ENCODE measurements at regions not wholly inside any gene's neighbourhood (a gene's known extent, or its start where the extent isn't known, plus 50 kb on each side); places are given as distances from the start of the nearest gene placed in this dataset.

DNA sequence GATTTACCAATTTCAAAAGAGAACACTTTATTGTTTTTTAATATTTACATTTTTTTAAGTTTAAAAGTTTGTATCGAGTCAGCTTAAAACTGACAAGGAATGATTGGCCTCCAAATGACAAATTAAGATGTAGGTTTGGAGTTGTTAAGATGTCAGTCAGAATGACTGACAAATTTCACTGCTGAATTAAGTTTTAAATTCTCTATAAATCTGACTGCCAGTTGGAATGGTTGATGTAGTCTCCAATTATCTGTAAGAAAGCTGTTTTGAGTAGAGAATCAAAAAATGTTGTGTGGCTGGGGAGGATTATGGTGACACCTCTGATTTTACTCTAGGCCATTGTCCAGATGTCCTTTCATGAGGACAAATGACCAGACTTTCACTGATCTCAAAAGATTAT lies 165.3 kb upstream of the CDH20 start:
- H3K36me3 ChIP-seq: no peaks in the 10 kb centered on the region
- no peaks in the 10 kb centered on the region for H3K27me3 ChIP-seq
- TF ChIP-seq, protein P1, sequence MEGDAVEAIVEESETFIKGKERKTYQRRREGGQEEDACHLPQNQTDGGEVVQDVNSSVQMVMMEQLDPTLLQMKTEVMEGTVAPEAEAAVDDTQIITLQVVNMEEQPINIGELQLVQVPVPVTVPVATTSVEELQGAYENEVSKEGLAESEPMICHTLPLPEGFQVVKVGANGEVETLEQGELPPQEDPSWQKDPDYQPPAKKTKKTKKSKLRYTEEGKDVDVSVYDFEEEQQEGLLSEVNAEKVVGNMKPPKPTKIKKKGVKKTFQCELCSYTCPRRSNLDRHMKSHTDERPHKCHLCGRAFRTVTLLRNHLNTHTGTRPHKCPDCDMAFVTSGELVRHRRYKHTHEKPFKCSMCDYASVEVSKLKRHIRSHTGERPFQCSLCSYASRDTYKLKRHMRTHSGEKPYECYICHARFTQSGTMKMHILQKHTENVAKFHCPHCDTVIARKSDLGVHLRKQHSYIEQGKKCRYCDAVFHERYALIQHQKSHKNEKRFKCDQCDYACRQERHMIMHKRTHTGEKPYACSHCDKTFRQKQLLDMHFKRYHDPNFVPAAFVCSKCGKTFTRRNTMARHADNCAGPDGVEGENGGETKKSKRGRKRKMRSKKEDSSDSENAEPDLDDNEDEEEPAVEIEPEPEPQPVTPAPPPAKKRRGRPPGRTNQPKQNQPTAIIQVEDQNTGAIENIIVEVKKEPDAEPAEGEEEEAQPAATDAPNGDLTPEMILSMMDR (IDR thresholded peaks at IDR 0.05): no peak
- no peaks in the 10 kb centered on the region for H3K9me3 ChIP-seq
- no peak overlapping the region for H3K4me3 ChIP-seq
- no peak overlapping the region for H3K27ac ChIP-seq
- H3K4me1 ChIP-seq: no peaks in the 10 kb centered on the region
- DNase-seq (ENCODE audit: low spot score): no peak

DNA sequence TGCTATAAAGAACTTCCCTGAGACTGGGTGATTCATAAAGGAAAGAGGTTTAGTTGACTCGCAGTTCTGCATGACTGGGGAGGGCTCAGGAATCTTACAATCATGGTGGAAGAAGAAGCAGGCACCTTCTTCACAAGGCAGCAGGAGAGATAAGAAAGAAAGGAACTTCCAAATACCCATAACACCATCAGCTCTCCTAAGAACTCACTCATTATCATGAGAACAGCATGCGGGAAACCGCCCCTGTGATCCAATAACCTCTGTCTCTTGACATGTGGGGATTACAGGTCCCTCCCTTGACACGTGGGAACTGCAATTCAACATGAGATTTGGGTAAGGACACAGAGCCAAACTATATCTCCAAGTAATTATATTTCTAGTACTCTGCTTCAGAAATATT lies 163.8 kb upstream of the CDH20 start:
- no peaks in the 10 kb centered on the region for H3K4me1 ChIP-seq
- TF ChIP-seq, protein P1 (IDR thresholded peaks at IDR 0.05): no peak
- H3K4me3 ChIP-seq: no peak overlapping the region
- H3K27ac ChIP-seq: no peak overlapping the region
- no peaks in the 10 kb centered on the region for H3K36me3 ChIP-seq
- no peaks in the 10 kb centered on the region for H3K9me3 ChIP-seq
- no peak for DNase-seq (ENCODE audit: low spot score)
- H3K27me3 ChIP-seq: no peaks in the 10 kb centered on the region

GRCh38 chr18:61172624-61173023 lies 160.6 kb upstream of the CDH20 start:
- no peak for DNase-seq (ENCODE audit: low spot score)
- H3K4me1 ChIP-seq: no peaks in the 10 kb centered on the region
- no peak overlapping the region for H3K4me3 ChIP-seq
- H3K36me3 ChIP-seq: no peaks in the 10 kb centered on the region
- no peaks in the 10 kb centered on the region for H3K27me3 ChIP-seq
- no peak overlapping the region for H3K27ac ChIP-seq
- H3K9me3 ChIP-seq: no peaks in the 10 kb centered on the region
- TF ChIP-seq, protein P1 (IDR thresholded peaks at IDR 0.05): no peak

- Histone ChIP-seq H3K36me3 (no peaks in the 10 kb centered on the region), H3K4me3 (no peak overlapping the region), H3K27ac (no peak overlapping the region), H3K9me3 (no peaks in the 10 kb centered on the region), H3K4me1 (no peaks in the 10 kb centered on the region), H3K27me3 (no peaks in the 10 kb centered on the region)
- TF ChIP-seq, protein P1 (IDR thresholded peaks at IDR 0.05): no peak
- no peak for DNase-seq (ENCODE audit: low spot score)
These were observed 159.7 kb upstream of the CDH20 start for GRCh38 chr18:61173554-61173953.

DNA sequence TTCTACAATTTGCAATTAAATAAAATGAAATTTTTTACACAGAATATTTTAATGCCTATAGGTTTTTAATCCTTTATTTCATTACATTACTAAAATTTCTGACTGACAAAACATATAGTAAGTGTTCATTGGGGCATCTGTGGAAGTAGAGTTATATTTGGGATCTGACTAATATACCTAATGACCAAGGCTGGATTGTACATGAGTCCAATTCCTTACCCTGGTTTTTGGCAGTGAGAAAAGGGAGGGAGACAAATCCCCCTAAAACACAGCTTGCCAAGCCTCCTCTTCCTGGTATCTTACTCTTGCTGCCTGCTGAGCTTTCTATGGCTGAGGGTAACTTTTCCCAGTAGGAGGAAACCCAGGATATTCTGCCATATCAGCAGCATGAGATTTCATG lies 149.4 kb upstream of the CDH20 start:
- no peaks in the 10 kb centered on the region for H3K9me3 ChIP-seq
- H3K27me3 ChIP-seq: no peaks in the 10 kb centered on the region
- H3K4me1 ChIP-seq: no peaks in the 10 kb centered on the region
- DNase-seq (ENCODE audit: low spot score): no peak
- TF ChIP-seq, protein P1 (IDR thresholded peaks at IDR 0.05): no peak
- H3K36me3 ChIP-seq: no peaks in the 10 kb centered on the region
- no peak overlapping the region for H3K27ac ChIP-seq
- H3K4me3 ChIP-seq: no peak overlapping the region

- TF ChIP-seq, protein P1 (IDR thresholded peaks at IDR 0.05): no peak
- DNase-seq (ENCODE audit: low spot score): no peak
- H3K9me3 ChIP-seq: no peaks in the 10 kb centered on the region
- no peaks in the 10 kb centered on the region for H3K36me3 ChIP-seq
- H3K4me1 ChIP-seq: no peaks in the 10 kb centered on the region
- no peak overlapping the region for H3K27ac ChIP-seq
- no peak overlapping the region for H3K4me3 ChIP-seq
- no peaks in the 10 kb centered on the region for H3K27me3 ChIP-seq
These were observed 145.3 kb upstream of the CDH20 start for GRCh38 chr18:61187971-61188370.
